NCI-H1417 treated with DMSO at 0.1 percent for 48 hours (cell line): ENCODE measurements at regions not wholly inside any gene's neighbourhood (a gene's known extent, or its start where the extent isn't known, plus 50 kb on each side); places are given as distances from the start of the nearest gene placed in this dataset.

Experiments
- DNase-seq: peaks from one replicate; lab custom pipeline; 2025; lab: John Stamatoyannopoulos, UW

DNA sequence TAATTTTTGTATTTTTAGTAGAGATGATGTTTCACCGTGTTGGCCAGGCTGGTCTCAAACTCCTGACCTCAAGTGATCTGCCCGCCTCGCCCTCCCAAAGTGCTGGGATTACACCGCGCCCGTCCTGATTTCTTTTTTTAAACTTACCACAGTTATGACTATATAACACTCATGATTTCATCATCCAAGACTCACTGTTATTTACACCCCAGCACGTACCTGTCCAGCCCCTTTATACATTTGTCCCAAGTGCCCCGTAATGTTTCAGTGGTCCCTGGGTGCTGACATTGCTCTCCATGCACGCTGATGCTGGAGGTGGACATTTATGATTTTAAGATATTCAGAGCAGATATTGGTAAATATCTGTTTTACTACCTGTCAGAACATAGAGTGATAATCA is 219.9 kb upstream of the GMDS start:
- DNase-seq, result no peak

DNA sequence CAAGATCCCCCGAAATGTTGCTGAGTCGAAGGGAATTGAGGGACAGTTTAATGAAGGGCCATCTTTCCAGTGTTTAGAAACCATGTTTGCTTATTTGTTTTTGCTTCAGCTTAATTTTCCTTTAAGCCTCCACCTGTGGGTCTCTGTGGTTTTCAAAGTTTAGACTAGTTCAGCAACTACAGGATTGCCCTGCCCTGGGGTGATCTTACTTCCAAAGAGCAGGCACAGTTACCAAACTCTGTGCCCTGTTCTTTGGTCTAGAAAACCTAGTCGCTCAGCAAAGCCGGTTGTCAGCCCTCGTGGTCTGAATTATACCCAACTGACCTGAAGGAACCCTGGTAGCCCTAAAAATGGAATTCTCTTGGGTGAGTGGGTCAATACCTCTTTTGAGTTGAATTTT is 219.2 kb upstream of the GMDS start:
- DNase-seq, result no peak

DNA sequence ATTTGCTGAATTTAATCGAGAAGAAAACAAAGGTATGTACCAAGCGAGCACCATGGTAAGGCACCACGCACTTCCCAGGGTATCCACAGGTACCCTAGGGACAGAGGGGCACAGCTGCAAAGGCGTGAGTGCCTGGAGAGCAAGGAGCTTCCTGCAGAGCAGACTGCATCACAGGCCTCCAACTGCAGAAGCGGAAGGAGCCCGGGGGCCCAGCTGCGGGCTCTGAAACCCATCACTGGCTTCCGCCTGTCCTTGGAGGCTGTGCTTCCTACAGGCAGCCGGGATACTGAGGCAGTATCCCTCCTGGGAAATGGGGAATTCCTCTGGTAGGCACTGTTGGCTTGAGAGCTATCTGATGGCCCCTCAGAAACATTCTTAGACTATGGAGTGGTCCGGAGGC is 217.4 kb upstream of the GMDS start:
- no peak for DNase-seq

DNA sequence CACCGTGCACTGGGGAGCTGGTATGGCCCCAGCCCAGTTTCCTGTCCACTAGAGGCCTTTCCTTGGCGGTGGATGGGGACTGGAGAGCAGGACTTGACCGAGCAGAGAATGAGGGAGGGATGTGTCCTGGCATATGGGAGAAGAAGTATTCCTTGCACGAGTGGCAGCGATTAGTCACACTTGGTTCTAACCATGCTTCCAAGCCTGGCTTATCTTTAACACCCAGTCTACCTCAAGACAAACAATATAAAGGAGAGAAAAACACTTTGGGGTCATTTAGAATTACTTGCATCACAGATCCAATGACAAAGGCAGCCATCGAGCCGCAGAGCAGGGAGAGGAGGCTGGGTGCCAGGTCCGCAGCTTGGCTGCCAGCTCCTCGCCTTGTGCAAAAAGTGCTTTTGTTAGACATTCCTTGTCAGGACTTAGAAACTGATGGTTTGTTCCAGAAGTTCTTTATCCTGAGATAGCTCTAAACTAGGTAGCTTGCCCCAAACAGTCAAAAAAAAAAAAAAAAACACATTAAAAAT is 214.9 kb upstream of the GMDS start:
- DNase-seq, result no peak

DNA sequence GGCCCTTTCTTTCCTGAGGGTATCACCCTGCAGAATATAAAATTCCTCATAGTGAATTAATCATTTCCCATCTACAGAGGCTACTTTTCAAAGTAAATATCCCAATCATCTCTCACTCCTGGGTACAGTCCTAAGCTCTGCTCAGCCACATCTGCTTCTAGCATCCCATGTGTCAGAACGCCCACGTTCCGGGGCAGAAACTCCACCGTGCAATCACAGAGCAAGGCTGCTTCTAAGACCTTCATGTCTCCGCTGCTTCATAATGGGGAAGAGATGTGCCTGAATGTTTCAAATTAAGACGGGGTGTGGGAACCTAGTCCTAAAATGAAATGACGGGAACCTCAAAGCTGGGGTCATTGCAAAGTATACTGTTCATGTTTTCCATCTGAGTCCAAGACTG is 208.8 kb upstream of the GMDS start:
- no peak for DNase-seq

DNA sequence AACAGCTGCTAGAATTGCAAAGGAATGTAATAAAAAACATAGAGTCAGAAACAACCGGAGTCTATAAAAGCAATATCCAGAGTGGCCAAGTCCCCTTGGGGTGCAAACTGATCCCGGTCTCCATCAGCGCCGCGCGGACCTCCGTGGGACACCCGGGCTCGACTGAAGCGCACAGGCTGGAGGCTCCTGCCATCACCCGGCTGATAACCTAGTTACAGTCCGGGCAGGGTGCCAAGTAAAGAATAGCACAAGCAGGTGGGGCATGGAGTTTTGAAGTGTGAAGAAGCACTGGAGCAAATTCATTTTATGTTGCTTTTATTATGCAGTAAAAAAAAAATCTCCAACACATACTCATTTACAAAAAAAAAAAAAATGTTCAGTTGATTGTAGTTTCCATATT is 205.1 kb upstream of the GMDS start:
- peak; percentile 46 for DNase-seq

DNA sequence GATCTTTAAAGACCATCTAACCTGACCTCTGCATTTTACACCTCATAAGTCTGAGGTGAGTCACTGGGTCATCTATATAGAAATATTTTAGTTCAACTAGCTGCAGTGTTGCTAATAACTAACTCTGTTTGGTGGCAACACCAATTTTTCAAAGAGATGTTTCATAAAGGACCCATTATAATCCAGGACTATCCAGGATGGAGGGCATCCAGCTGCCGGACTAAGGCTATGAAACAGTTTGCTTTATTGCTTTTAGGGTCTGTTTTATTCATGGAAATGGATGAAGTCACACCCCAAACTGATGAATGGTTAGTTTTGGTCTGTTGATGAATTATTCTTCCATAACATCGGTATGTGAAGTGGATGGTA is 204.2 kb upstream of the GMDS start:
- no peak for DNase-seq

DNA sequence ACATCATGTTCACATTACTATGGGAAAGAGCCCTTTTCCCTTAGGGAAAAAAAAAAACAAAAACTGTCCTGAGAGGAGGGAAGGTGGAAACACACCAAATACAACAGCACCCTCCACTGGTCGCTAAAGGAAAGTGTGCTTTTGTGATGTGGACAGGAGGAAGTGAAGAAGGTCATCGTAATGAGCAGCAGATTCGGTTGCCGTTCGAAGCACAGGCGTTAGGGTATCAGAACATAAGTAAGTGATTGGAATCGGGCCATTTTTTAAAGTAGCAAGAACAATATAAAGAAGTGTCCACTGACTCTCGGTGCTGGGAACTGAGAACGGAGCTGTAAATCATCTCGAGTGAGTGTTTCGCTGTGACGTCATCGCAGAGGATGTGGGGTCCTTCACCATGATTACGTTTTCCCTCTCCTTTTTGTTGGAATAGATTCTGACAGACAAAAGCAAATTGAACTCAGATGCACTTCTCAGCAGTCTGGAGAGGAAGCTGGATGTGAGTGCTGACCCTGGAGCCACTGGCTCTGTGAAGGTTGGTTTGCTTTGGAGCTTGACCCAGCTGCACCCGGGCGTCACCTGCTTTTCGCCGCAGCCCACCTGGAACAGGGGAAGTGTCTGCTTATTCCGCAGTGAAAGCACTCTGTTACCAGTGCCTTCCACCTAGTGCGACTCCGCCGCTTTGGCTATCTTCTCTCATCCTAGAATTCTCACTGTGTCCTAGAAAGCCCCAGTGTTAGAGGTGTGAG is 203.6 kb upstream of the GMDS start:
- DNase-seq, result peak; percentile 25

DNA sequence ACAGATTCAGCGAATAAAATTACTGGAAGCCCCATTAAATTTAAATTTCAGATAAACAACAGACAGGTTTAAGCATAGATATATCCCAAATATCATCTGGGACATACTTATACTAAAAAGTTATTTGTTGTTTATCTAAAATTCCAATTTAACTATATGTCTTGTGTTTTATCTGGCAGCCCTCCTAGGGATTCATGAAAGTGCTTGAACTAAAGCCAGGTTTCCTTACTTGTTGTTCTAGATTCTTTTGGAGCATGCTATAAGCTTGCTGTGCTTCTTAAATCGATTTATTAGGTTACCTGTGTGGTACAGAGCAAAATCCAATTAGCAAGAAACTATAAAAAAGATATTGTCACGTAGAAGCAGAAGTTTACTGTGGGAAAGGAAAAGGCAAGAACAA is 202.5 kb upstream of the GMDS start:
- no peak for DNase-seq

DNA sequence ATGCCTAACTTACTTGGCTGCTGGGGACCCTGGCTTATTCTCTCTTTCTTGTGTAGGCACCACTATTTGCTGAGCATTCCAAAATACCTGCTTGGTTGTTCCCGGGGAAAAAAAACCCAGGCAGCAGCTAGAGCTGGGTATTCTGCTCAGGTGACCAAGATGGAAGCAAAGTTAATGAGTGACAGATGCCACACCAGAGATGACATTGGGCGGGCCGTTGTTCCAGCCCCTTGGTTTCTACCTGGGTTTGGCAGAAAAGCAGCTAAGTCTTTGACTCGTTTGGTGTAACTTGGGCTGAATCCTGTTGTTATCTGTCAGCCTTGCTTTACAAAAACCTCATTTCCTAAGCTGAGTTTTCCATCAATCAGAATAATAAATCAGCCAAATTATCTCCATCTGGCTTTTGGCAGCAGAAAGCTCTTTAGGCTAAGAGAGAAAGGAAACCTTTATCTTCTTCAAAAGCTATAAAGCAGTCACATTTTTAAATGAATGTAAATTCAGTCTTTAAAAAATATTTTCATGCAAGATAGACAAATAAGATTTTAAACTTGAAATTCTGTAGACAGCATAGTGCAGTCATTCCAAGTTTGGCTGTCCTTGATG is 202.0 kb upstream of the GMDS start:
- DNase-seq, result no peak

DNA sequence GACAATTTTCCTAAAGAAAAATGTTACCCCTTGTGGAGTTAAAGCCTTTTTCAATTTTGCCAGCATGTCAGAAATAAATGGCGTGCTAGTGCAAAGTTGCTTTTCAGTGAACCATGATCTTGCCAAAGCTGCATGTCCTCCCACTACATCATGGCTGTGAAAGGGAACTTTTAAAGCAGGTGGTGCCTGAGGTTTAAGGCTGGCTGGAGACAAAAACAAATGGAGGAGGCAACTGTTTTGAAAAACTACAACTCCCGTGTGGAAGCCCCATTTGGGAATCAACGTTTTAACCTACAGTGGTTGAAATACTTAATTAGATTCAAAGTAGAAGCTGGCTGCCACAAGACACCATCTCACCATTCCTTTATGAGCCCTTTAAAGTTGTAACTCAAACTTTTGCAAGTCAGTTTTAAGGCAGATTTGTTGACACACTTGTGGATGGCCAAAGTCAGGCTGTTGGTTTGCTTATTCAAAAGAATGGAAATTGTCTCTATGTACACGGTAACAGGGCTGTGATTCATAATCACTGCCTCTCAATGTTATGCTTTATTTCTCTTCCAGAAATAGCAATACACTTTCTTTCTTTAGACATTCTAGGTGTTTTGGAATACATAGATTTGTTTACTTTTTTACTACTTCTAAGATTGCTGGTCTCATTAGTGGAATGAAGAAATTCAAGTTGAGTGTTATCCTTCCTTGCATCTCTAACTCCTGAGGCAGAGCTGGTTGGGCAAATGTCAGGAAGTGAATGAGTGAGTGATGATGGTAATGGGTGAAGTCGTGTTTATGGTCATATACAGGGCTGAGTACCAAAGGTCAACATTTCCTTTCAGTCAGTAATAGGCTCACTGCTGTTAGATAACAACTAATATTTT is 196.4 kb upstream of the GMDS start:
- no peak for DNase-seq

DNA sequence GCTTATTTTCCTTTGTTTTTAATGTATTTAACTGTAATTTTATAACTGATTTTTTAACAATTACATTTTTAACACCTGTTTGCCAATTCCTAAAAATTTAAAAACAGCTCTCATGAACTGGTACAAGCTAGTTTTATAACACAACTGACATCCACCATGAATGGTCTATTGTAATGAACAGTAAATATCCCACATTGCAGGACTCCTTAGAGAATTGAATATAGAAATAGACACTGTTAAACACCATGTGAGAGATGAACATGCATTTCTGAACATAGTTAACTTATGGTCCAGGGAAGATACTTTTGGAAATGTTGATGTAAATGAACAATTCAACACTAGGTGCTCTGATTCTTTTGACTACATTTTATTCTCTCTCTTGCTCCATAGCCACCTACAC is 195.1 kb upstream of the GMDS start:
- DNase-seq, result no peak

DNA sequence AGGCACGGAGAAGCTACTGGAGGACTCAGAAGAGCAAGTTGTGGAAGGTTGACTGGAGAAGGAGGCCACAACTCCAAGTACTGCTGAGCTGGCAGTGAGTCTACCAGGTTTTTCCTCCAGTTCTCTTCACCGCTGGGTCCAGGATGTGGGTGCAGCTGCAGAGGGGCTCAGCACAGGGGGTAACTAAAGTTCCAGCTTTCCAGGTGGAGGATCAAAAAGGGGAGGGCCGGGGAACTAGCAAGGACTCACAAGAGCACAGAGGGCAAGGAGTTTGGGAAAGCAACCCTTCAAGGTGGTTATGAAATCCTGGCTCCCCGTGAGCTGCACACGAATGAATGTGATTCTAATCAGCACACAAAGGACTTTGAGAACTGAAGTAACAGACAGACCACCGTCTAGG is 194.2 kb upstream of the GMDS start:
- no peak for DNase-seq

DNA sequence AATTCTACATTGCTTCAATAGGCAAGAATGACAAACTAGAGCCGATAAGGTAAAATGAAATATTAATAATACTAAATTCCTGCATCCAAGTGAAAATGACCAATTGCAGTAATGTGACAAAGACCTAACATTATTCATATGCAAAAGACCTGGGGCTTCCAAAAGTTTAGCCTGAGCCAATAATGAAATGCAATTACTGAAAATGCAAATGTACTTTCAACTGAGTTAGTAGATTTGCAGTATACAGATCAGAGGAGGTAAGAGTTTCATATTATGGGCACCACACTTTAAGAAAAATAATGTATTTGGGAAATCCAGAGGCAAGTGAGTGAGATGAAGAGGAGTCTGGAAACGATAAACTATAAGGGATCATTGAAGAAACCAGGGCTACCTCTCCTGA is 193.7 kb upstream of the GMDS start:
- no peak for DNase-seq

DNA sequence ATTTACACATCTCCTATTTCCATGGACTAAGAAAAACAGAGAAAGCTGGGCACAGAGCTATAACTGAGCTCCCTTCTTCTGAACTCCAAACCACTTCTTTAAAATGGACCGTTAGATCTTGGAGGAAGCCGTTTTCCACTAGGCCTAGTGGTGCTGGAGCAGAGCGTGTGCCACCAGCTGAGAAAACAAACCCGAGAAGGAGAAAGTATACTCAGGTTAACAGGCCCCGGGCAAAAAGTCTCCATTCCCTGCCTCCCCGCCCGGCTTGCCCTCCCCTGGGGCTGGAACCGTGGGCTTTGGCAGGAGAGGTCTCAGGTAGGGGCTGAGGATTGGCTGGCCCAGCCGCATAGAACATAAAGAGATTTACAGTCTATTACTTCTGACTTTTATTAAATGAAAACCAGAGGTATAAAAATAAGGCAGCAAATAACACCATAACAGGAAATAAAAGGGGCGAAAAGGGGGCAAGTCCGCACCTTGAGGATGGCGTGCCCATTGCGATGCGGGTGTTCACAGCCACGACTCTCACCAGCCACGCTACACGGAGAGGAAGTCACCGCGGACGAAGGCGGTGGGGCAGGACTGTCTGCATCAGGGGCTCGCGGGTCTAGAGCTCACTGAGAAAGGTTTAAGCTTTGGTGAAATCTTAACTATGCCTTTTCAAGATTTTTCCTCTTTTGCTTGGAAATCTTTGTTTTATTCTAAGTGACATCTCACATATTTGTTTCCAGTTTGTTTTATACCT is 191.2 kb upstream of the GMDS start:
- DNase-seq, result no peak

DNA sequence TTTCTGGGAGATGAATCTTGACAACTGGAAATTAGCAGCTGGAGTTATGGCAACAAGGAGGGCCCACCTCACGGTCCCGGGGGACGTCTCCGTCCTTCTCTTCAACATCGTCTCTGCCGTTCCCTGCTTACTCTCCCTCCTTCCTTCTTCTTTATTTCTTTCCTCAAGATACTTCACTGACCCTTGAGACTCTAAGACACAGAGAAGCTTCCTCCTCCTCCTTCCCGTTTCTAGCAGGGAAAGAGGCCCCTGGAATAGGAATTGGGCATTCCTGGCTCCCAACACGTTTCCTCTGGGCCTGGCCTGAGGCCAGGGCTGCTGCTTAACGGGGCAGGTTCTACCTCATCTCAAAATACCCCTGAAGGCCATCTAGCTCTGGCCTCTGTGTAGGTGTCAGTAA is 189.9 kb upstream of the GMDS start:
- DNase-seq, result no peak

DNA sequence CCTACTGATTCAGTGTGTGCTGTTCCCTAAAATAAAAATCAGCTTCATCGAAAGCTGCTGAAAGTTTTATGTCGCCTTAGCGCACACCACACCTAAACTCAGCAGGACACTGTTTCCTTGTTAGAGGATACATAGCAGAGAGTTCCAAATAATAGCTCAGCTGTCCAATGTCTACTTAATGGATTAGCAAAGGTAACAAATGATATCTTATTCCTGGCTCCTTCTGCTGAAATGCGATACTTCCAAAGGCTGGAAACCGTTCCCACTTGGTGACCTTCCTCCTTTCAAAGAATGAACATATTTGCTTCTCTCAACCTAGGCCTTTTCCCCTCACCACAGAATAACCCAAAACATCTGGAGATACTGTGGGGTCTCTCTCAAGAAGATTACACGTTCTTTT is 189.5 kb upstream of the GMDS start:
- DNase-seq, result no peak

DNA sequence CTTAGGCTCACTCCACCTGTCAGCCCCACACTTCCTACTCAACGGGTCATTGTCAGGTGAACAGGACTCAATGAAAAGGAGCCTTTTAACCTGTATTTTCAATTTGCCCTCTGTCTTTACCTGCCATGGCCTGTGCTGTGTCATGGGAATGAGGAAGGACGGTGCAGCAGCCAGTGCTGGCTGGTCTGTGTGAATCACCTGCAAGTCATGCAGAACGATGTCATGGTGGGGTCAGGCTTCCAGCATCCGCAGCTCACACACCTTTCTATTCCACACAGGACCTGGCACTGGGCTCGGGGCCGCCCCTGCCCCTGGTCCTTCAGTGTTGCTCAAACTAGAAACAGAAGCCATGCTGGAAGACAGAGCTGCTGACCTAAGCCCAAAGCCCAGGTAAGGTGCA is 188.7 kb upstream of the GMDS start:
- no peak for DNase-seq

DNA sequence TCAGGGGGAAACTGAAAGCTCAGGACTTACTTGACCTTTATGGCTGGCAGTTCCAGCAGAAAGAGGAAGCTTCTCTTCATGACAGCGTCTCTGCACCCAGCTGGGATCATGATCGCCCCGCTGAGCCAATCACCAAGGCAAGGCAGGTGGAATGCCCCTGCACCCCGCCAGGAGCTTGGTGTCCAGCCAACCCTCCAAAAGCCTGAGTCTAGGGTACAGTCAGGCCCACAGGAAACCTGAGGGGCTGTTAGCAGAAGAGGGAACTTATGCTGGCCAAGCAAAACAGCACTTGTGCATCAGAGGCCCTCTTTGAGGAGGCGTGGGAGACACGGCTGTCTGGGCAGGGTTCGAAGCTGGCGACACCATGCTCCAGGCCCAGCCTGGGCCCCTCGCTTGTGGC is 188.3 kb upstream of the GMDS start:
- no peak for DNase-seq

DNA sequence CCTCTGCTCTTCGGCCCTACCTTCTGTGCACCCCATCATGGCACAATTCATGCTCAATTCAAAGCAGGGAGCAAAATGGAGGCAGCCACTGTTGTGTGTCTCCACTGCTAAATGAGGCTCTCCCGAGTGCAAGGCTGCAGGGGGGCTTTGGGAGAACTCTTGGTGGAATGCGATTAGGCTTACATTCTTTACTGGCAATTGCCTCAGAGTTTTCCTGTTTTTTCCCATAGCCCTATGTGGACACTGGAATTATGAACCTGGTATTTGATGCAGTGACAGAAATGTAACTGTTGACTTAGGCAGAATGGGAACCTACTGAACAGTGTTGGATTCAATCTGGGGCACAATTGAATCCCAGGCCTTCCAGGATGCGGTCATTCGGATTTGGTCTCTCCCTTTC is 187.9 kb upstream of the GMDS start:
- no peak for DNase-seq

DNA sequence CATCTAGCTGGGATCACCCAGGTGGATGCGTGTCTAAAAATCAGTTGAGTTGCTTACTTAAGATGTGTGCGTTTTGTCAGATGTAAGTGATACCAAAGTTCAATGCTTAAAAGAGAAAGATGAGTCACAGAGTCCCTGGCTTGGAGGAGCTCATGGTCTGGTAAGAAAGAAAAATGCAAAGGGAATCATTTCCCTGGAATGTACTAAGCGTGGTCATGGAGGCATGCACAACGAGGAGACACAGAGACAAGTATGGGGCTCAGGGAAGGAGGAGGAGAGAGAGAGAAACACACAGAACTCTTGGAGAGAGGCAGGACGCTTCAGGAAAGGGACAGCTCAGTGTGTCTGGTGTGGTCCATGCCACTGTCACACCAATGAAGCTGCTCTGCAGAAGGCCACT is 186.9 kb upstream of the GMDS start:
- no peak for DNase-seq

DNA sequence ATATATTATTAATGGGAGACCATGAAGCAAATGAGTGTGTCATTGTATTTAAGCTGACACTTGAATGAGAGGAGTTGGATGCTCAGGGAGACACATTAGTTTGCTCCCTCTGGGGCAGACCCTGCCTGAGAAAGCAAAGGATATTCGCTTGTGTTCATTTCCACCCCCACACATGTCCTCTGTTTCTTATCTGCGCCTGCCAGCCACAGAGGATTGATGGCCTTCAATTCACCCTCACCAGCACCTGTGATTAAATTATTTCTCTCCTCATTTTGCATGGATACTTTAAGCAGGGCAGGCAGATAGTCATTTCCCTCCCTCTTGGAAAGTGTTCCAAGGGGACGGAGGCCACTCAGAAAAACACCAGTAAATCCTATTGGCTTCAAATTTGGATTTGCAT is 185.2 kb upstream of the GMDS start:
- DNase-seq, result no peak
